ENCODE measurements at regions not wholly inside any gene's neighbourhood (a gene's known extent, or its start where the extent isn't known, plus 50 kb on each side); places are given as distances from the start of the nearest gene placed in this dataset.

- DNase-seq (ENCODE audit: low spot score) = no peak
These were observed 546.8 kb downstream of the ETS1 start for GRCh38 chr11:128040603-128041002.

GRCh38 chr11:128039140-128040021, 548.0 kb downstream of the ETS1 start:
- DNase-seq (ENCODE audit: low spot score) = no peak

GRCh38 chr11:128036556-128037093, 550.7 kb downstream of the ETS1 start:
- DNase-seq (ENCODE audit: low spot score) = no peak

GRCh38 chr11:128036006-128036405, 551.4 kb downstream of the ETS1 start:
- no peak for DNase-seq (ENCODE audit: low spot score)

GRCh38 chr11:128031538-128032134, 555.7 kb downstream of the ETS1 start:
- peak; percentile 52 for DNase-seq (ENCODE audit: low spot score)

- DNase-seq (ENCODE audit: low spot score) = no peak
These were observed 558.1 kb downstream of the ETS1 start for GRCh38 chr11:128029219-128029722.

- no peak for DNase-seq (ENCODE audit: low spot score)
These were observed 560.8 kb downstream of the ETS1 start for GRCh38 chr11:128026596-128026995.

- DNase-seq (ENCODE audit: low spot score) = no peak
These were observed 564.6 kb downstream of the ETS1 start for GRCh38 chr11:128022761-128023160.

GRCh38 chr11:128022007-128022368, 565.4 kb downstream of the ETS1 start:
- no peak for DNase-seq (ENCODE audit: low spot score)

- no peak for DNase-seq (ENCODE audit: low spot score)
These were observed 565.9 kb downstream of the ETS1 start for GRCh38 chr11:128021349-128022006.

- no peak for DNase-seq (ENCODE audit: low spot score)
These were observed 568.7 kb downstream of the ETS1 start for GRCh38 chr11:128018692-128019091.

GRCh38 chr11:128005562-128005961, 581.8 kb downstream of the ETS1 start:
- DNase-seq (ENCODE audit: low spot score) = no peak

GRCh38 chr11:127998421-127998820, 588.9 kb downstream of the ETS1 start:
- no peak for DNase-seq (ENCODE audit: low spot score)

GRCh38 chr11:127997594-127997993, 589.8 kb downstream of the ETS1 start:
- DNase-seq (ENCODE audit: low spot score) = no peak

- DNase-seq (ENCODE audit: low spot score) = no peak
These were observed 590.5 kb downstream of the ETS1 start for GRCh38 chr11:127996825-127997224.

- DNase-seq (ENCODE audit: low spot score) = no peak
These were observed 591.4 kb downstream of the ETS1 start for GRCh38 chr11:127995921-127996320.

- DNase-seq (ENCODE audit: low spot score) = no peak
These were observed 592.6 kb downstream of the ETS1 start for GRCh38 chr11:127994736-127995135.

GRCh38 chr11:127993788-127994187, 593.6 kb downstream of the ETS1 start:
- DNase-seq (ENCODE audit: low spot score) = no peak

- no peak for DNase-seq (ENCODE audit: low spot score)
These were observed 594.1 kb downstream of the ETS1 start for GRCh38 chr11:127993281-127993680.

- DNase-seq (ENCODE audit: low spot score) = no peak
These were observed 601.3 kb downstream of the ETS1 start for GRCh38 chr11:127986073-127986472.

GRCh38 chr11:127972816-127973215, 614.5 kb downstream of the ETS1 start:
- DNase-seq (ENCODE audit: low spot score) = no peak

GRCh38 chr11:127971448-127971847, 615.9 kb downstream of the ETS1 start:
- no peak for DNase-seq (ENCODE audit: low spot score)

- no peak for DNase-seq (ENCODE audit: low spot score)
These were observed 620.5 kb downstream of the ETS1 start for GRCh38 chr11:127966821-127967220.
